Stimulated activated CD8-positive, alpha-beta memory T cell treated with anti-CD3 and anti-CD28 coated beads, Interleukin-12 subunit alpha, Interleukin-12 subunit beta, amount 100 ng/mL, for 1 hour (primary cell): ENCODE measurements at regions not wholly inside any gene's neighbourhood (a gene's known extent, or its start where the extent isn't known, plus 50 kb on each side); places are given as distances from the start of the nearest gene placed in this dataset.

Experiments used
- DNase-seq: peaks from one replicate; pipeline ENCODE4 v3.0.0-alpha.2; 2020; ENCODE audit warnings: low read depth

DNA sequence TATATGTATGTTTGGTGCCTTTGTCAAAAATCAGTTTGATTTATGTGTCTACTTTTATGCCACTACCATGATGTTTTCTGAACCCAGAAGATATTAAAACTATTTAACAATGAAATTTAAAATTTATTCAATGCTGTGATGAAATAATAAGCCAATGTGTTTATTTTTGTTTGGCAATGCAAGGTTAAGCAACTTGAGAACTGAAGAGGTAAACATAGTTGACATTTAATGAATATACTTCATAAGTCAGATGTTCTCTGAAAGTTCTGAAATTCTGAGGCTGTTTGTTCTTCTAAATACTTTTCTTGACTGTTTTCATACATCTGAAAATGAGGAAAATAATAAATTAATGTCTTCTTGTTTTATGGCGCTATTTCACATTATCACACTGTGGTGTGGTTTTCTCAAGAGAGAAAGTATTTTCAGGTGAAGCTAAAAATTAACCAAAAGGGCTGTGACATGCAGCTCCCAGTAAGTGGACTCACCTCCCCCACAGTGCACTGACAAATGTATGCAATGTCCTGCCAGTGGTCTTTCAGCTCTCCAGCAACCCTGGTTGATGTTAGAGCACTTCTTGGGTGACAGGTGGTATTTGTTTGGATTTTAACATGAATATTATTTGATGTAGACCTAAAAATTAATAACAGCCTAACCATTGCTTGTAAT, 863.6 kb upstream of the SALL3 start:
- DNase-seq: no peak

- no peak for DNase-seq
Observed at GRCh38 chr18:78123144-78123909, 856.3 kb upstream of the SALL3 start.

DNA sequence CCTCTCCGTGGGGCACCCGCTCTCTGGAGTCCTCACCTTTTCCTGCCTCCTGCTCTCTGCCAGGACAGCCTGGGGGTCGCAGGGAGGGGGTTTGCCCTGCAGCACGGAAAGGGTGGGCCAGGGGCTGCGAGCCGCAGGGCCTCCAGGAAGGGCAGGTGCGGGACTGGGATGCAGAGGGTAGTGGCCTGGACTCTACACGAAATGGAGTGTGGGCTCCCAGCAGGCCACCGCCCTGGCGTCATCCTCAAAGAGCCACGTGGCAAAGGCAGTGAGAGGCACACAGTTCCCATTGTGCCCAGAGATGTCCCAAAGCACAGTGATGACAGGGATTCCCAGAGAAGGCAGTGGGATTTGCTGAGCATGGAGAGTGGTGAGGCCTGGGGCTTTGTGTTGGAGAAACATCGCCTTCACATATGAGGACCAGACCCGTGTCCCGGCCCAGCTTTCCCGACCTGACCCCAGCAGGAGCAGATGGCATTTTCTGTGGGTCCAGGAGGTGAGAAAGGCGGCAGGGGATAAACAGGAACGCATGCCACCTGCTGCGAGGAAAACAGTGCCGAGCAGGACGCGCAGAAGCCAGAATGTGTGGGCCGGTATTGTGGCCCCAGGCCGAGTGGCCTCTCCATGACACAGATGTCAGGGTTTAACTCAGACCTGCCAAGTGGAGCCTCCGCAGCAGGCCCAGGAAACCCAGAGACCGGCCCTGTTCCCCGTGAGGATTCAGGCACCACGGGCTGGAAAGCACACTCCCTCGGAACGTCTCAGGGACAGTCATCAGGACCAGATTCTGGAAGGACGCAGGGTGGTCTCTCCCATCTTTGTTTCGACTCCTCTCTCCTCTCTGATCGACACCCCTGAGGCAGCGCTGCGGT, 855.5 kb upstream of the SALL3 start:
- no peak for DNase-seq

- no peak for DNase-seq
Observed at GRCh38 chr18:78125206-78125896, 854.3 kb upstream of the SALL3 start.

GRCh38 chr18:78126106-78126505, 853.5 kb upstream of the SALL3 start:
- DNase-seq: no peak

- DNase-seq: no peak
Observed at GRCh38 chr18:78126536-78126935, 853.1 kb upstream of the SALL3 start.

- no peak for DNase-seq
Observed at GRCh38 chr18:78127041-78127440, 852.6 kb upstream of the SALL3 start.

DNA sequence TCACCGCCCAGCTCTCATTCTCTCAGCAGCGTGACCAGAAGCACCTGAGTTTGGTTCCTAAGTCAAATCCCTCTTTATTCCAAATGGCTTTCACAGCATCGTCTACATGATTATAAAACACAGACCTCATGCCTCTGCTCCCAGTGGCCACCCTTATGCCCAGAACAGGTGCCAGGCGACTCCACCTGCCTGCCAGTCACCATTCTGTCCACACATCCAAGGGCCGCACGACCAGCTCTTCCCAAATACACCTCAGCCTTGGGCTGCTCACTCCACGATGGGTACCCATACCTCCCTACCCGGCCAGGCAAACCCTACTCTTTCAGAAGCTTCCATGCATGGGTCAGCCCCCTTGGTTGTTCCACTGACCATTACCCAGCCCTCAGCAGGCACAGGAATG, 851.6 kb upstream of the SALL3 start:
- DNase-seq: no peak

GRCh38 chr18:78129260-78129659, 850.4 kb upstream of the SALL3 start:
- no peak for DNase-seq

DNA sequence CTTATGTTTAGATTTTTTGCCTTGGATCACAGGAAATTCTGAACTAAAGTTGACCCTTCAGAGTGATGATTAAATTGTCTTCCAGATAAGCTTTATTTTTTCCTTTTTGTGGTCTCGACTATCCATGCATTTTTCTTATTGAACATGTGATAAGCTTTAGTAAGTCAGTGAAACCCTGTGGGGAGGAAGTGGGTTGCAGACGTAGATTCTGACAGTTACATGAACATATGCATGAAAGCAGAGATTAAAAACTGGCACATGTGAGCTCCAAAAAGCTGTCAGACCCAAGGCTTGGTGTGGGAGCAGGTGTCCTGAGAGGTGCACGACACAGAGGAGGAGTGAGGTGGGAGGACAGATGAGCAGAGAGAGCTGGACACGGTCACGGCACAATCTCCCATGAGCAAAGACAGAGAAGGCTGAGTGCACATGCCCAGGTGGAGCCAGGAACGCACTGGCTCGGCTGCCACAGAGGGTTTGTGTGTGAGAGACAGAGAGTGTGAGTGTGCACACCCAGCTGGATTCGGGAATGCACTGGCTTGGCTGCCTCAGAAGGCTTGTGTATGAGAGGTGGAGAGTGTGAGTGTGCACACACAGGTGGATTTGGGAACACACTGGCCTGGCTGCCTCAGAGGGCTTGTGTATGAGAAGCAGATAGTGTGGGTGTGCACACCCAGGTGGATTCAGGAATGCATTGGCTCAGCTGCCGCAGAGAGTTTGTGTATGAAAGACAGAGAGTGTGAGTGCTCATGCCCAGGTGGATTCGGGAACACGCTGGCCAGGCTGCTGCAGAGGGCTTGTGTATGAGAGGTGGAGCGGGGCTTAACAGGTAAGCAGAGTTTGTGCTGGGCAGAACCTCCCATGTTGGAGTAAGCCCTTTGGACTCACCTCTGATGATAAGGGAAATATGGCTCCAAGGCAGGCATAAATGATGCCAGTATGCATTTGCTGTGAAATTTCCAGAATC, 849.1 kb upstream of the SALL3 start:
- DNase-seq: no peak

- DNase-seq: no peak
Observed at GRCh38 chr18:78133729-78134128, 845.9 kb upstream of the SALL3 start.

DNA sequence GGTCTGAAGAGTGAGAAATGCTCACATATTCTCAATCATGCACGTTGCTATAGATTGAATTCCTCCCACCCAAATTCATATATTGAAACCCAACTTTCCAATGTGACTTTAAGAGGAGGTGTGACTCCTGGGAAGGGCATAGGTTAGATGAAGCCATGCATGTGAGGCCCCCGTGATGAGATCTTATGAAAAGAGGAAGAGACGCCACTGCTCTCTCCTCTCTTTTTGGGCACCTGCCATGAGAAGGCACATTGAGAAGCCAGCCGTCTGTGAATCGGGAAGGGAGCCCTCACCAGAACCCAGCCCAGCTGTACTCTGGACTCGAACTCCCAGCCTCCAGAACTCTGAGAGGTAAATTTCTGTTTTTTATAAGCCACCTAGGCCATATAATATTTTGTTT, 842.6 kb upstream of the SALL3 start:
- no peak for DNase-seq

DNA sequence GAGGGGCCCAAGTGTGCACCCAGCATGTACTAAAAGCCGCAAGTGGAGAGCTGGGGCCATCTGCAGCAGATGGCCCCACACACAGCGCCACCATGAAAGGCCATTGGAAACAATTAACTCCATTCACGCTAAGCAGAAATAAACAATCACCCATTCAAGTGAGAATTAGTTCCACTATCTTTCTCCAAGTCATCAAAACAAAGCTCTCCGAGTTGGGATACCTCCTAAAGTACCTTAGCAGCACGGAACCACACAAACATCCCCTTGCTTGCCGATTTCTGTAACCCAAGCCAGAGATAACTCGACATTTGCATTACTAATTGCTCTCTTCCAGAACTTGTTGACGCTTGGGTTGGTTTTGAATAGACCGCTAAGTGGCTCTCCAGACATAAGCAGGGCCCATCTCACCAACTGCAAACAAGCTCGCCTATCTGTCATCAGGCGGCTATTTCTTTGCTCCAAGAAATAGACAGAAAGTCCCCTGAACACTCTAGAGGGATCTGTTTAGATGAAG, 840.6 kb upstream of the SALL3 start:
- no peak for DNase-seq

- DNase-seq: no peak
Observed at GRCh38 chr18:78140294-78140693, 839.3 kb upstream of the SALL3 start.

GRCh38 chr18:78144669-78145068, 834.9 kb upstream of the SALL3 start:
- no peak for DNase-seq

DNA sequence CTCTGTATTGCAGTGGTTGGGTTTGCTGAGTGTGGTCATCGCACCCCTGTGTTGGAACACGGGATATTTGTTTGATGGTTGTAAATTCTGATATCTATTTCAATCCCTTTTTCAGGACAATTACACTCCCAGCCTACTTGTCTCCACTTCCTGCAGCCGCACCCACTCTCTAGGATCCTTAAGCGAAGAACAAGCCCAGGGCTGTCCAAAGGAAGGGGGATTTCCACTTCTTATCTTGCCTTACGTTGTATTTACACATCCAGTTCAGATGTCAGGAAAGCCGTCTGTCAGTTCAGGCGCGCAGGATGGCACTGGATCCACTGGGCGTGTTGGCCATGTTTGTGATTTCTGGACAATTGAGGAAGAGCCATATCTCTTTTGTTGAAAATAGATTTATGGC, 834.5 kb upstream of the SALL3 start:
- no peak for DNase-seq

DNA sequence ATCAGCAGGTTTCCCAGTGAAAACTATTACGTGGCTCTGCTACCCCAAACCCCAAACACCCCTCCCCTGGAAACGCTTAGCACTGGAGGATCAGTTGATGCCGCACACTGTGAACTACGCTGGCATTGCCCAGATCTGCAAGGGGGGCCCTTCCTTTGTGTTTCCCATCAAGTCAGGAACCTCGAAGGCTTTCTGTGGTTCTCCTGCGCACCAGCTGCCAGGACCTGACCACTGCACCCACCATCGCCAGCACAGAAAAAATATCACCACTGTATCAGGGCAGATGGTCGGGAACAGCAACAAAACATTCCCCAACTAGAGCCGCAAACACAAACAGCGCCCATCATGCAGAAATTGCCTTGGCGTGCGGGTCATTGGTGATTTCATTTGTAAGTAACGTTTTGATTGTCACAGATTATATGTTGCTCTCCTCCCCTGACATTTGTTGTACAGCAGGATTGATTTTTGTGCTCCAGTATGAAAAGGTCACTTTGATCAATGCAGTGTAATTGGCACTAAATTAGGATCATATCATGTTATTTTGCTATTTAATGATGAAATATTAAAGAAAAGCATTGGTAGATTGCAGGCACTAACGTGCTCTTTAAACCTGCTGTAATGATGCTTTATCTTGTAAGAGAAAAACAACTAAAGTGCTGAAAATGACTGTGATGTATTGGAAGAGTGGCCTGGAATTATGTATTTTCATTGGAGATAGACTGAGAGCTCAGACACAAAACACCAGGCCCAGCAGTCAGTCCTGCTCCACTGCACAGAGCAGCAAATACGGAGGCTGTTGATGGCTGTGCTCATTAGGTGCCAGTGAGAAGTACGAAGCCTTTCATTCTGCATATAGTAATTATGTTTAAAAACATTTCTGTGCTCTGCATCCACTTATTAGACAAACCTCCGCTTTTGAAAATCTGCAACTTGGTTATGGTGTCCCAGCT, 833.2 kb upstream of the SALL3 start:
- no peak for DNase-seq

DNA sequence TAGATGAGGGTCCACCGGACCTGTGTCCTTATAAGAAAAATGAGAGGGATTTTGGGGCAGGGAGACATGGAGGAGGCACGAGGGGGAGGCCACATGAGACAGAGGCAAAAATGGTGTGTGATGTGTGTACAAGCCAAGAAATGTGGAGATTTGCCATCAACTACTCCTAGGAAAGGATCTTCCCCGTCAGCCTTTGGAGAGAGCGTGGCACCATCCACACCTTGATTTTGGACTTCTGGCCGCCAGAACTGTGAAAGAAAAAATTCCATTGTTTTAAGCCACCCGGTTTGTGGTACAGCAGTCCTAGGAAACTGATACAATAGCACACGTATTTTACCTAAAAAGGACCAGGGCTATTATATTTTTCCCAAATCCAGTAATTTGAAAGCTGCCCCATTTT, 829.0 kb upstream of the SALL3 start:
- no peak for DNase-seq

GRCh38 chr18:78151234-78151633, 828.4 kb upstream of the SALL3 start:
- no peak for DNase-seq
